ENCODE measurements at regions not wholly inside any gene's neighbourhood (a gene's known extent, or its start where the extent isn't known, plus 50 kb on each side); places are given as distances from the start of the nearest gene placed in this dataset.

GRCh38 chr9:89888677-89889076, 283.9 kb downstream of the GADD45G start:
- DNase-seq (peak in 1 of 14 experiments; percentile 2), ATAC-seq (ENCODE audit: poor library complexity) (no peak)
- H3K4me1 ChIP-seq (ENCODE audit: insufficient read depth, low read length) = no peaks in the 10 kb centered on the region
- CTCF ChIA-PET = no interaction called here
- POLR2A ChIA-PET = no interaction called here
- Mint-ChIP-seq H3K4me1 (ENCODE audit: low read depth) (no peaks in the 10 kb centered on the region), H3K36me3 (ENCODE audit: low read depth) (no peaks in the 10 kb centered on the region), H3K27ac (no peak overlapping the region), H3K27me3 (no peaks in the 10 kb centered on the region), H3K9me3 (no peaks in the 10 kb centered on the region), H3K4me3 (no peak overlapping the region)
- TF ChIP-seq CTCF (IDR thresholded peaks at IDR 0.05) = no peak
- intact Hi-C loops (cut with DNase I, micrococcal nuclease) = no loop called here
- no peaks in the 10 kb centered on the region for H3K9me3 ChIP-seq (ENCODE audit: control insufficient read depth in 1 of 2, insufficient read depth in 1 of 2, low read length in 2 of 2)
- no peak overlapping the region for H3K4me3 ChIP-seq (ENCODE audit: low read length)
- H3K27me3 ChIP-seq (ENCODE audit: control insufficient read depth in 1 of 2, insufficient read depth in 2 of 2, low read length in 2 of 2) = no peaks in the 10 kb centered on the region
- H3K36me3 ChIP-seq (ENCODE audit: insufficient read depth, low read length) = no peaks in the 10 kb centered on the region
- H3K27ac ChIP-seq (ENCODE audit: low read depth in 1 of 2, low read length in 2 of 2) = no peak overlapping the region

GRCh38 chr9:89889865-89890264, 285.1 kb downstream of the GADD45G start:
- H3K27ac Mint-ChIP-seq = no peak overlapping the region
- DNase-seq (peak in 1 of 14 experiments; percentile 3), ATAC-seq (ENCODE audit: poor library complexity) (no peak)
- Histone ChIP-seq H3K4me3 (ENCODE audit: low read length) (no peak overlapping the region), H3K4me1 (ENCODE audit: insufficient read depth, low read length) (no peaks in the 10 kb centered on the region), H3K27me3 (ENCODE audit: control insufficient read depth in 1 of 2, insufficient read depth in 2 of 2, low read length in 2 of 2) (no peaks in the 10 kb centered on the region), H3K9me3 (ENCODE audit: control insufficient read depth in 1 of 2, insufficient read depth in 1 of 2, low read length in 2 of 2) (no peaks in the 10 kb centered on the region), H3K36me3 (ENCODE audit: insufficient read depth, low read length) (no peaks in the 10 kb centered on the region), H3K27ac (ENCODE audit: low read depth in 1 of 2, low read length in 2 of 2) (no peak overlapping the region)
- ChIA-PET POLR2A (no interaction called here), CTCF (no interaction called here)
- no peaks in the 10 kb centered on the region for H3K9me3 Mint-ChIP-seq
- H3K4me3 Mint-ChIP-seq = no peak overlapping the region
- H3K4me1 Mint-ChIP-seq (ENCODE audit: low read depth) = no peaks in the 10 kb centered on the region
- H3K27me3 Mint-ChIP-seq = no peaks in the 10 kb centered on the region
- no peak for TF ChIP-seq CTCF (IDR thresholded peaks at IDR 0.05)
- no peaks in the 10 kb centered on the region for H3K36me3 Mint-ChIP-seq (ENCODE audit: low read depth)
- intact Hi-C loops (cut with DNase I, micrococcal nuclease) = no loop called here

GRCh38 chr9:89890326-89890980, 285.6 kb downstream of the GADD45G start:
- peak in 2 of 14 experiments; percentile 3 to 15 for DNase-seq
- H3K9me3 ChIP-seq (ENCODE audit: control insufficient read depth in 1 of 2, insufficient read depth in 1 of 2, low read length in 2 of 2) = no peaks in the 10 kb centered on the region
- H3K4me3 ChIP-seq (ENCODE audit: low read length) = no peak overlapping the region
- Mint-ChIP-seq H3K4me1 (ENCODE audit: low read depth) (no peaks in the 10 kb centered on the region), H3K27ac (no peak overlapping the region), H3K9me3 (no peaks in the 10 kb centered on the region), H3K27me3 (no peaks in the 10 kb centered on the region), H3K4me3 (no peak overlapping the region), H3K36me3 (ENCODE audit: low read depth) (no peaks in the 10 kb centered on the region)
- intact Hi-C loops (cut with DNase I, micrococcal nuclease) = no loop called here
- CTCF ChIA-PET = no interaction called here
- POLR2A ChIA-PET = no interaction called here
- TF ChIP-seq CTCF (IDR thresholded peaks at IDR 0.05) = no peak
- no peak for ATAC-seq (ENCODE audit: poor library complexity)
- H3K27me3 ChIP-seq (ENCODE audit: control insufficient read depth in 1 of 2, insufficient read depth in 2 of 2, low read length in 2 of 2) = no peaks in the 10 kb centered on the region
- H3K27ac ChIP-seq (ENCODE audit: low read depth in 1 of 2, low read length in 2 of 2) = no peak overlapping the region
- H3K4me1 ChIP-seq (ENCODE audit: insufficient read depth, low read length) = no peaks in the 10 kb centered on the region
- no peaks in the 10 kb centered on the region for H3K36me3 ChIP-seq (ENCODE audit: insufficient read depth, low read length)

Data from CD4-positive, alpha-beta T cell (primary cell).